Bronchial epithelial cell (primary cell): ENCODE measurements at regions not wholly inside any gene's neighbourhood (a gene's known extent, or its start where the extent isn't known, plus 50 kb on each side); places are given as distances from the start of the nearest gene placed in this dataset.

Source experiments
- DNase-seq: peaks from one replicate; pipeline ENCODE4 v3.0.0-alpha.2; 2010; ENCODE audit warnings: low read depth
- FAIRE-seq: peaks from 2 replicates; lab custom pipeline; 2011; peaks lifted over from hg19 to GRCh38; lab: Jason Lieb, UNC
- H3K27me3 ChIP-seq: 2 replicates; pipeline ENCODE4 v1.5.1; 2011; ENCODE audit warnings: low read length; ENCODE audit not compliant: control insufficient read depth, insufficient read depth
- H3K36me3 ChIP-seq: 2 replicates; pipeline ENCODE4 v1.5.1; 2011; ENCODE audit warnings: low read length; ENCODE audit not compliant: control insufficient read depth, insufficient read depth
- H3K4me3 ChIP-seq: 2 replicates; pipeline ENCODE4 v1.5.1; 2011; ENCODE audit warnings: mild to moderate bottlenecking, low read depth, low read length, control low read depth
- CTCF ChIP-seq: IDR thresholded peaks from 2 replicates; pipeline ENCODE4 v1.5.1; 2011; ENCODE audit warnings: mild to moderate bottlenecking, moderate library complexity, low read length, control low read depth, inconsistent platforms; ENCODE audit not compliant: insufficient read depth, severe bottlenecking

GRCh38 chr20:63123331-63123741 lies 92.6 kb downstream of the YTHDF1 start:
- Histone ChIP-seq H3K4me3 (no peak overlapping the region), H3K27me3 (no peaks in the 10 kb centered on the region), H3K36me3 (no peaks in the 10 kb centered on the region)
- no peak for TF ChIP-seq CTCF
- DNase-seq (no peak), FAIRE-seq (no peak)

- TF ChIP-seq CTCF: no peak
- Histone ChIP-seq H3K36me3 (no peaks in the 10 kb centered on the region), H3K4me3 (no peak overlapping the region), H3K27me3 (no peaks in the 10 kb centered on the region)
- FAIRE-seq (no peak), DNase-seq (no peak)
These were observed 93.3 kb downstream of the YTHDF1 start for GRCh38 chr20:63122626-63123025.

DNA sequence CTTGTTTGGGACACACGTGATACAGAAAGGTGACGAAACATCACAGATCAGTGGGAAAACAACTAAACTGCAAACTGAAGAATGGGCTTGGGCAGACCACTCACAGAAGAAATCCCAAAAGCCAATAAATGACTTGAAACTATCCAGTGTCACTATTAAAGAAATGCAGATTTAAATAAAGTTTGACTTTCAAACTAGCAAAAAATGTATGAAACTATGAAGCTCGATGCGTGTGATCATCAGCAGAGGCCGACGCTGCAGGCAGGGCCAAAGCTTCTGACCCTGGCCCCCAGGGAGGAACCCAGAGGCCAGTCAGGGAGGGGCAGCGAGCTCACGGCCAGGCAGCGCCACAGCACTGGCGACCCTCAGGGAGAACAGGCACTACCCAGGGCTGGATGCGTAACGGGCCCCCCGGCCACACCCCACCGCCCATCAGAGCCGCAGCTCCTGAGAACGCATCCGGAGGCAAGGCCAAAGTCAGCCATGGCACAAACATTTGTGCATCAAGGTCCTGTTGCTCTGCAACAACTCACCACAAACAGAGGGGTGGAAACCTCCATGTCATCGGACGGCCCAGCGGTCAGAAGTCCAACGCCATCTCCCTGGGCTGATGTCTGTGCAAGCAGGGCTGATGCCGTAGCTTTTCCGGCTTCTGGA lies 94.1 kb downstream of the YTHDF1 start:
- Histone ChIP-seq H3K36me3 (no peaks in the 10 kb centered on the region), H3K27me3 (no peaks in the 10 kb centered on the region), H3K4me3 (no peak overlapping the region)
- TF ChIP-seq CTCF: no peak
- FAIRE-seq: no peak
- no peak for DNase-seq

DNA sequence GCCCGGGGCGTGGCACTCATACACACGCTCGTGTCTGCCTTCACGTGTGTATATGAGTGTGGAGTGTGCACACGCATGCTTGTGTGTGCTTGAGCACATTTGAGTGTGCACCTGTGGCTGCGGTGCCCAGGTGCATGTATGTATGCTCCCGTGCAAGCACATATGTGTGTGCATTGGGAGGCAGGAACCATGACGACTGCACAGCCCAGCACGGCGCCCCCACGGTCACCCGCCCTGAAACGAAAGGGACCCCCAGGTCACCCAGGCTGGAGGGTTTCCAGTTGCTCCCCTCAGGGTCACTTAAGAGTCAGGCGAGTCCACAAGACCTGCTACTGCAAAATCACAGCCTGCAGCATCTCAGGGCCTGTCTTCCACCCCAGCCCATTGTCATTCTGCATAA lies 94.7 kb downstream of the YTHDF1 start:
- FAIRE-seq (peak; percentile 47), DNase-seq (no peak)
- TF ChIP-seq CTCF: no peak
- no peaks in the 10 kb centered on the region for H3K27me3 ChIP-seq
- H3K36me3 ChIP-seq: no peaks in the 10 kb centered on the region
- no peak overlapping the region for H3K4me3 ChIP-seq

DNA sequence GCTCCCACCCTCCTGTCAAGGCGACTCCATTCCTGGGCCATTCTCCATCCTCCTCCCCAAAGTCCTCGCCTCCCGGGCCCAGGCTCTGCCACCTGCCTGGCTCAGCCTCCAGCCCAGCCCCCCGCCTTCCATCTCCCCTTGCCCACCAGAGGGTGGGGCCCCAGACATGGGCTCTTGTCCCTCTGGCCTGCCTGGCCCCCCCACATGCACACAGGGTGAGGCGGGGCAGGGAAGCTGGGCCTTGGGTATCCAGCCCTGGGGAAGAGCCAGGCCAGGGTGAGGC lies 95.2 kb downstream of the YTHDF1 start:
- no peak for DNase-seq
- FAIRE-seq: no peak
- H3K27me3 ChIP-seq: no peaks in the 10 kb centered on the region

More for the DNA sequence above, 95.2 kb downstream of the YTHDF1 start:
- Histone ChIP-seq H3K4me3 (no peak overlapping the region), H3K36me3 (no peaks in the 10 kb centered on the region)
- no peak for TF ChIP-seq CTCF
